ENCODE measurements at regions not wholly inside any gene's neighbourhood (a gene's known extent, or its start where the extent isn't known, plus 50 kb on each side); places are given as distances from the start of the nearest gene placed in this dataset.

DNA sequence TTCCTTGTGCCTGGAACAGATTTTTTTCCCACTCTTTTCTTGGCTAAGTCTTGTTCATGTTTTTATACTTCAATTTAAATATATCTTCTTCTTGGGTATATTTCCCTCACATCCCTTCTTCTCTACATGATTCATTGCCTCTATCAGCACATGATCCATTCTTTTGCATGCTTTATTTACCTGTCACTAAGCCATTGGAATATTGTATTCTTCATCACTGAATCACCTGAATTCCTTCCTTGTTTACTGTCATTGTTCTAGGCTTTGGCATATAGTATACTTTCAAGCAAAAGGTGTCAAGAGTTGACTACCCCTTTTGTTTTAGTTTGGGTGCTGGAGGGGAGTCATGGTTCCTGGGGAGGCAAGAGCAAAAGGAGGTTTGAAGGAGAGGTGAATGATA, 464.5 kb upstream of the LRRC7 start:
- no peak for TF ChIP-seq CTCF (IDR thresholded peaks at IDR 0.05)
- TF ChIP-seq POLR2A (IDR thresholded peaks at IDR 0.05) = no peak
